GM10248 (cell line): ENCODE measurements at regions not wholly inside any gene's neighbourhood (a gene's known extent, or its start where the extent isn't known, plus 50 kb on each side); places are given as distances from the start of the nearest gene placed in this dataset.

ENCODE experiments used
- CTCF ChIA-PET: fragments of 300-600 bp; sonication (Branson Sonifier 250); formaldehyde crosslinking; extraction: SDS; loops from one replicate; lab custom pipeline; 2021; ENCODE audit warnings: antibody characterized with exemption; lab: Yijun Ruan, JAX
- POLR2A ChIA-PET: fragments of 350-650 bp; sonication (Branson Sonifier 250); formaldehyde crosslinking; extraction: SDS; loops from one replicate; lab custom pipeline; 2020; ENCODE audit warnings: antibody characterized with exemption; lab: Yijun Ruan, JAX
- DNase-seq: peaks from one replicate; pipeline ENCODE4 v3.0.0; 2012; ENCODE audit errors: extremely low spot score
- TF ChIP-seq, protein P1 (sequence below): IDR thresholded peaks from 2 replicates; pipeline ENCODE4 v1.5.1; 2012; ENCODE audit warnings: mild to moderate bottlenecking, low read depth; ENCODE audit errors: extremely low read depth, missing control alignments, control extremely low read depth

DNA sequence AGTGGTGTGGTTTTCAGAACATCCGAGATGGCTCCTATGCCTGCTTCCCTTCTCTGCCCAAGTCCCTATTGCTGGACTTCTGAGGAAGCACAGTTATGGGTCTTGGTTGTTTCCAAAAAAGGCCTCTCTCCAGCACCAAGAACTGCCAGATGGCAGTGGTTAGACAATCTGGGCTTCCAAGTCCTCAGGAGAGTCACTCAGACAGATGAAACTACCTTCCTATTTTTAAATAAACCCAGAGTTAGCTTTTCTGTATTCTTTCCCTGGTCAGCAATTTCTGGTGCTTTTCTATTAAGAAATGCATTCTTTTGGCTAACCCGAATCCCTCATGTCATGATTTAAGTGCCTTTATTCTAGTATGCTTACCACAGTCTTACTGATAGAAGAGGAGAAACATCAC, 245.9 kb downstream of the PRDM2 start:
- ChIA-PET CTCF (no interaction called here), POLR2A (no interaction called here)
- DNase-seq: no peak
- TF ChIP-seq, protein P1, sequence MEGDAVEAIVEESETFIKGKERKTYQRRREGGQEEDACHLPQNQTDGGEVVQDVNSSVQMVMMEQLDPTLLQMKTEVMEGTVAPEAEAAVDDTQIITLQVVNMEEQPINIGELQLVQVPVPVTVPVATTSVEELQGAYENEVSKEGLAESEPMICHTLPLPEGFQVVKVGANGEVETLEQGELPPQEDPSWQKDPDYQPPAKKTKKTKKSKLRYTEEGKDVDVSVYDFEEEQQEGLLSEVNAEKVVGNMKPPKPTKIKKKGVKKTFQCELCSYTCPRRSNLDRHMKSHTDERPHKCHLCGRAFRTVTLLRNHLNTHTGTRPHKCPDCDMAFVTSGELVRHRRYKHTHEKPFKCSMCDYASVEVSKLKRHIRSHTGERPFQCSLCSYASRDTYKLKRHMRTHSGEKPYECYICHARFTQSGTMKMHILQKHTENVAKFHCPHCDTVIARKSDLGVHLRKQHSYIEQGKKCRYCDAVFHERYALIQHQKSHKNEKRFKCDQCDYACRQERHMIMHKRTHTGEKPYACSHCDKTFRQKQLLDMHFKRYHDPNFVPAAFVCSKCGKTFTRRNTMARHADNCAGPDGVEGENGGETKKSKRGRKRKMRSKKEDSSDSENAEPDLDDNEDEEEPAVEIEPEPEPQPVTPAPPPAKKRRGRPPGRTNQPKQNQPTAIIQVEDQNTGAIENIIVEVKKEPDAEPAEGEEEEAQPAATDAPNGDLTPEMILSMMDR: no peak

DNA sequence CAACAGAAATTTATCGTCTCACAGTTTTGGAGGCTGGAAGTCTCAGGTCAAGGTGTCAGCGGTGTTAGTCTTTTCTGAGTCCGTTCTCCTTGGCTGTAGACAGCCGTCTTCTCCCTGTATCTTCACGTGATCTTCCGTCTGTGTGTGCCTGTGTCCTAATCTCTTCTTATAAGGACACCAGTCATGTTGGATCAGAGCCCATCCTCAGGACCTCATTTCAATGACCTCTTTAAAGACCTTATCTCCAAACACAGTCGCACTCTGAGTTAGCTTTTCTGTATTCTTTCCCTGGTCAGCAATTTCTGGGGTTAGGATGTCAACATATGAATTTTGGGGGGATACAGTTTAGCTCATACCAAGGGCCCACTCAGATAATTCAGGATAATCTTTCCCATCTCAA, 247.7 kb downstream of the PRDM2 start:
- DNase-seq: no peak
- ChIA-PET POLR2A (no interaction called here), CTCF (no interaction called here)
- TF ChIP-seq, protein P1: no peak

DNA sequence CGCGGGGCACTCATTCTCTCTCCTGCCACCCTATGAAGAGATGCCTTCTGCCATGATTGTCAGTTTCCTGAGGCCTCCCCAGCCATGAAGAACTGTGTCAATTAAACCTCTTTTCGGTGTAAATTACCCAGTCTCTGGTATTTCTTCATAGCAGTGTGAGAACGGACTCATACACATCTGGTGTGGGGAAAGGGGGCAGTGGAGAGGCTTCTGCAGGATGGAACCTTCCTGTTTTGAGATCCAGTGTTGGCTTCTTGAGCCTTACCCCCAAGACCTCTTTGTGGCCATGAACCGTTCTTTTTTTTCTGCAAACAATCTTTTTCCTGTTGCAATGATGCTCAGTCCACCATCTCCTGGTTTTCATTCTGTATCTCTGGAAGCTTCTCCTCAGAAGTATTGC, 248.4 kb downstream of the PRDM2 start:
- ChIA-PET CTCF (no interaction called here), POLR2A (no interaction called here)
- TF ChIP-seq, protein P1: no peak

DNA sequence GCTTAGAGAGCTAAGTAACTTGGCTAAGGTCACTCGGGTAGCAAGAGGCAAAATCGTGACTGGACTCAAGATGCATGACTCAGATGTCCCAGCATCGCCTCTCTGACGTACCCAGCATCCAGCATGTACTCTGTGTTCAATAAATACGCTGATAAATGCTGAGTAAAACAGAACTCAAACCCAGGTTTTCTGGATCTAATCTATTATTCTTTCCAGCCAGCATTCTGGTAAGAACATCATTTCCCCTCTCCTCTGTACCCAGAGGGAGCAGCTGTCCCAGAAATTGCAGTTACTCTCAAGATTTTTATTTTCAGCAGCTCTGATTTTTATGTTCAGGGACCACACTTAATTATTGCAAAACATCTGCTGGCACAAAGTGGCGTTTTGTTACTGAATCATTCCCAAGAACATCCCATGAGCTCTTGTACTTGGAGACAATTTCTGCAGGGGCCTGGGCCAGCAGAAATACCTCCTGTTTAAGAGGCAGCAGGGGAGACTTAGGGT, 249.0 kb downstream of the PRDM2 start:
- TF ChIP-seq, protein P1: no peak
- CTCF ChIA-PET: interaction anchor here (1.4 kb wide), 1 partner anchor 17 kb away, joined by 3 read pairs; no protein-coding TSS in a partner anchor
- DNase-seq: no peak
- POLR2A ChIA-PET: no interaction called here

More for the DNA sequence above, 248.4 kb downstream of the PRDM2 start:
- DNase-seq: no peak

DNA sequence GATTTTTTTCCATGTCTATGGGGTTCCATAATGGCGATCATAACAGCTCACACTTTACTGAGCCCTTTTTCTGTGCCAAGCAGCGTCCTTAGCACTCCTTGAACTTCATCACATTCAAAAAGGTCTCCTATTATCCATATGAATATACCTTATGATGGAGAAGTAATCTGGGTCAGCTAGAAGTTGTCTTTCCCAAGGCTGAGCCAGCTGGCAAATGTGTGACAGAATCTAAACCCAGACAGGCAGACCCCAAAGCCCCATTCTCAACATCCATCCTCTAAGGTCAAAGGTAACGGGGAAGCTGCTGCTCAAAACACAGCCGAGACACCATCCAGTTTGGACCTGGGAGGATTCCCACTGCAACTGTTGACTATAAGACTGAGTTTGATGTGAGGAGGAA, 249.6 kb downstream of the PRDM2 start:
- TF ChIP-seq, protein P1: no peak
- ChIA-PET CTCF (interaction anchor here (1.4 kb wide), 2 partner anchors 8 to 16 kb away, joined by 3 to 4 read pairs; no protein-coding TSS in a partner anchor), POLR2A (no interaction called here)
- DNase-seq: no peak

DNA sequence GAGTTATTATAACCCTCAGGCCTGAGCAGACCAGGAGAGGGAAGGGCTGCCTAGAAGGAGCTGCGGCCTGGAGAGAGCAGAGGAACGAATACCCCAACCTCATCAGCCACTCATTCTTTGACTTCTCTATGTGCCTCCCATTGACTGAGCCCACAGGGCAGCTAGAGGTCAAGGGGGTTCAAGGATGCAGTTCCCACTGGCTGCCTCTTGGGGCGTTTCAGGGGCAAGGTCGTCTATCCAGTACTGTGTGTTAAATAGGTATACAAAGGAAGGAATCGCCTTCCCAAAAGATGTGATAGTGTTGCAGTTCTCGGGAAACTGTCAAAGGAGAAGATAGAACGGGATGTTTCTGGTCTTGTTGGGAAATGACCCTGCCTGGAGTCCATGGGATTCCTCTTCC, 250.6 kb downstream of the PRDM2 start:
- no peak for DNase-seq
- TF ChIP-seq, protein P1: no peak
- ChIA-PET CTCF (interaction anchor here (1.2 to 1.4 kb wide), 2 partner anchors 9 kb away, joined by 4 to 5 read pairs; no protein-coding TSS in a partner anchor), POLR2A (no interaction called here)
